ENCODE measurements at regions not wholly inside any gene's neighbourhood (a gene's known extent, or its start where the extent isn't known, plus 50 kb on each side); places are given as distances from the start of the nearest gene placed in this dataset.

DNA sequence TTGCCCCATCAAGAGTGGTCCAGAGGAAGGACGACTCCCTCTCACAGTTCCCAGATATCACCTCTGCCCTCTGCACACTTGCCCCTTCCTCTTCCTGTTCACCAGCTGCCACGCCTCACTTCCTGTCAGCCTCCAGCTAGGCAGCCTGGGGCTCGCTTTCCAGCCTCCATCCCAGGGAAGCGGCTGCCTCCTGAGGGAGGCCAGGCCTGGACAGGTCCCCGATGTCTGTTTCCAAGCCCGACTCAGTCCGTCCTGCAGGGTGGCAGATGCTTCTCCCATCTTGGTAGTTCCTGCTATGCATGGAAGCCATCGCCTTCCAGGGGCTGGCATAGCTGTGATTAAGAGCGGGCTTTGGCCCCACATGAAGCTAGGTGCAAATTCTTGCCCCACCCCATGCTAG, 233.5 kb upstream of the PMEPA1 start:
- no peak overlapping the region for H3K27ac ChIP-seq (ENCODE audit: low read depth, low read length, poor library complexity, severe bottlenecking)
- TF ChIP-seq, protein P1, sequence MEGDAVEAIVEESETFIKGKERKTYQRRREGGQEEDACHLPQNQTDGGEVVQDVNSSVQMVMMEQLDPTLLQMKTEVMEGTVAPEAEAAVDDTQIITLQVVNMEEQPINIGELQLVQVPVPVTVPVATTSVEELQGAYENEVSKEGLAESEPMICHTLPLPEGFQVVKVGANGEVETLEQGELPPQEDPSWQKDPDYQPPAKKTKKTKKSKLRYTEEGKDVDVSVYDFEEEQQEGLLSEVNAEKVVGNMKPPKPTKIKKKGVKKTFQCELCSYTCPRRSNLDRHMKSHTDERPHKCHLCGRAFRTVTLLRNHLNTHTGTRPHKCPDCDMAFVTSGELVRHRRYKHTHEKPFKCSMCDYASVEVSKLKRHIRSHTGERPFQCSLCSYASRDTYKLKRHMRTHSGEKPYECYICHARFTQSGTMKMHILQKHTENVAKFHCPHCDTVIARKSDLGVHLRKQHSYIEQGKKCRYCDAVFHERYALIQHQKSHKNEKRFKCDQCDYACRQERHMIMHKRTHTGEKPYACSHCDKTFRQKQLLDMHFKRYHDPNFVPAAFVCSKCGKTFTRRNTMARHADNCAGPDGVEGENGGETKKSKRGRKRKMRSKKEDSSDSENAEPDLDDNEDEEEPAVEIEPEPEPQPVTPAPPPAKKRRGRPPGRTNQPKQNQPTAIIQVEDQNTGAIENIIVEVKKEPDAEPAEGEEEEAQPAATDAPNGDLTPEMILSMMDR (IDR thresholded peaks at IDR 0.05; ENCODE audit: low read length) = no peak
- TF ChIP-seq EZH2 (IDR thresholded peaks at IDR 0.05; ENCODE audit: borderline replicate concordance, low read length) = no peak
- H3K9me3 ChIP-seq (ENCODE audit: low read length) = no peaks in the 10 kb centered on the region
- H3K9ac ChIP-seq (ENCODE audit: low read length) = no peak overlapping the region
- H3K79me2 ChIP-seq (ENCODE audit: insufficient read depth, low read length) = no peaks in the 10 kb centered on the region
- H2AFZ ChIP-seq (ENCODE audit: low read length) = no peak overlapping the region
- no peak overlapping the region for H3K4me3 ChIP-seq (ENCODE audit: low read depth, low read length, poor library complexity, severe bottlenecking)
- no peaks in the 10 kb centered on the region for H4K20me1 ChIP-seq (ENCODE audit: insufficient read depth, low read length)
- H3K4me1 ChIP-seq (ENCODE audit: insufficient read depth, low read length, severe bottlenecking) = no peaks in the 10 kb centered on the region
- no peaks in the 10 kb centered on the region for H3K36me3 ChIP-seq (ENCODE audit: insufficient read depth, low read length)
- no peak overlapping the region for H3K4me2 ChIP-seq (ENCODE audit: low read length)
- H3K9me2 ChIP-seq (ENCODE audit: low read depth, low read length) = no peaks in the 10 kb centered on the region
- 0 out of 2 replicates have a peak, but pooled peaks cover 2% of the 10 kb centered on the region for H3K27me3 ChIP-seq (ENCODE audit: insufficient read depth, low read length)
- H3F3A ChIP-seq (ENCODE audit: insufficient read depth, low read length) = no peaks in the 10 kb centered on the region

DNA sequence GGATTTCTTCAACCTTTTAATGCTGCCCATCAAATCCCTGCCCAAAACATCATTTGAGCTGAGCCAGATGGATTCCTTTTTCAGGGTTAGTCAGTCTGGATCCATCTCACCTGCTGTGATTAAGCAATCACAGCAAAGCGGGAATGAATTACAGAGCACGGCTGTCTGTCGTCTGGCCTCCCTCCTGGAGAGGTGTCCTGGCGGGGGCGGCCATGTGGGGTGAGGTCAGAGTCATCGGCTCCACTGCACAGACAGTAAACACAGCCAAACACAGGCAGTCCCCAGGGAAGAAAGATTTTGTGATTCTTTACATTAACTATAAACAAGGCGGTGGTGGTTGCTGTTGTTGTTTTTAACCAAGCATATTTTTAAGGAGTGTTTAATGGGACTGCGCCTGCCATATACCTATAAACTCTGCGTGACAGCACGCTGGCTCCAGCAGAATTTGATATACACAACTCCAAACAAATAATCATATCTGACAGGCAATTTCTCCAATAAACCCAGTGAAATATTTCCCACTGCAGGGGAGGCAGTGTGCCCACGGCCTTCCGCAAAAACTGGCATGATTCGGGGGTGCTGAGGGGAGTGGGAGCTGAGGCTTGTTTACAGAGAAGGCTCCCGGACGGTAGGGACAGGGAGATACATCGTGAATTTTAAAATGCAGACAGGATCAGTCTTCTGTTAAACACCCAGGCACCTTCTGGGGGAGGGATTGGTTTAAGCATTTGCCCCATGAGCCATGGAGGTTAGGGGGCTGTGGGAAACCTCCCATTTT, 232.0 kb upstream of the PMEPA1 start:
- Histone ChIP-seq H3K36me3 (ENCODE audit: insufficient read depth, low read length) (no peaks in the 10 kb centered on the region), H3K9me3 (ENCODE audit: low read length) (no peaks in the 10 kb centered on the region), H3K4me1 (ENCODE audit: insufficient read depth, low read length, severe bottlenecking) (no peaks in the 10 kb centered on the region), H3K27me3 (ENCODE audit: insufficient read depth, low read length) (0 out of 2 replicates have a peak, but pooled peaks cover 2% of the 10 kb centered on the region), H3F3A (ENCODE audit: insufficient read depth, low read length) (no peaks in the 10 kb centered on the region), H3K27ac (ENCODE audit: low read depth, low read length, poor library complexity, severe bottlenecking) (no peak overlapping the region), H3K79me2 (ENCODE audit: insufficient read depth, low read length) (no peaks in the 10 kb centered on the region), H3K4me2 (ENCODE audit: low read length) (no peak overlapping the region), H3K9ac (ENCODE audit: low read length) (no peak overlapping the region), H3K4me3 (ENCODE audit: low read depth, low read length, poor library complexity, severe bottlenecking) (no peak overlapping the region), H3K9me2 (ENCODE audit: low read depth, low read length) (no peaks in the 10 kb centered on the region), H4K20me1 (ENCODE audit: insufficient read depth, low read length) (no peaks in the 10 kb centered on the region), H2AFZ (ENCODE audit: low read length) (no peak overlapping the region)
- TF ChIP-seq, protein P1 (IDR thresholded peaks at IDR 0.05; ENCODE audit: low read length) = no peak
- TF ChIP-seq EZH2 (IDR thresholded peaks at IDR 0.05; ENCODE audit: borderline replicate concordance, low read length) = no peak

DNA sequence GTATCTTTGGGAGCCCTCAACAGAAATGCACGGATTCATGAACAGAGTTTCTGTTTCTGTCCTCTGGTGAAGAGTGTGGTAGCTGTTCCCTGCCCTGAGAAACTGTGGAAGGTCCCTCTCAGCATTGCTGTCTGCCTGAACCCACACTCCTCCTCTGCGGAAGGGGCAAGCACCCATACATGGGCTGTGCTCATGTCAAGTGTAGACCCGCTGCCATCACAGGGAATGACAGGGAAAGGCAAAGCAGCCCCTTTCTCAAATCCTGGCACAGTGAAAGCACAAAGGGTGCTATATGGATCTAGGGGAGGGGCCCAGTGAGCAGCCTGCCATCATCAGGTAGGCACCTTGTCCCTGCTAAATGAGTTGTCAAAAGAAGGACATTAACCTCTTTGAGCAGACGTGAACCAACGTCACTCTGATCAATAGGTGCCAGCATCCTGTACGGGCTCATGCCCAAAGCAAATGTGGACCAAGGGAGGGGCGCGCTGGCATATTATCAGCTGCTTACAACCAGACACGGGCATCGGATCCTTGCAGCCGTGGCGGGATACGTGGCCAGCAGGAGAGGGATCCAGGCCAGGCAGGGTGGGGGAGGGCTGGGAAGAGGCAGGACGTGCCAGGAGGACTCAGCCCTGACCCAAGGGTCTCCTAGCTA, 231.2 kb upstream of the PMEPA1 start:
- Histone ChIP-seq H3K9me3 (ENCODE audit: low read length) (no peaks in the 10 kb centered on the region), H3K27ac (ENCODE audit: low read depth, low read length, poor library complexity, severe bottlenecking) (no peak overlapping the region), H3K27me3 (ENCODE audit: insufficient read depth, low read length) (0 out of 2 replicates have a peak, but pooled peaks cover 2% of the 10 kb centered on the region), H3K36me3 (ENCODE audit: insufficient read depth, low read length) (no peaks in the 10 kb centered on the region), H3K4me2 (ENCODE audit: low read length) (no peak overlapping the region), H2AFZ (ENCODE audit: low read length) (no peak overlapping the region), H3K4me3 (ENCODE audit: low read depth, low read length, poor library complexity, severe bottlenecking) (no peak overlapping the region), H4K20me1 (ENCODE audit: insufficient read depth, low read length) (no peaks in the 10 kb centered on the region), H3F3A (ENCODE audit: insufficient read depth, low read length) (no peaks in the 10 kb centered on the region), H3K4me1 (ENCODE audit: insufficient read depth, low read length, severe bottlenecking) (no peaks in the 10 kb centered on the region), H3K9me2 (ENCODE audit: low read depth, low read length) (no peaks in the 10 kb centered on the region), H3K79me2 (ENCODE audit: insufficient read depth, low read length) (no peaks in the 10 kb centered on the region), H3K9ac (ENCODE audit: low read length) (no peak overlapping the region)
- TF ChIP-seq EZH2 (IDR thresholded peaks at IDR 0.05; ENCODE audit: borderline replicate concordance, low read length) = no peak
- TF ChIP-seq, protein P1 (IDR thresholded peaks at IDR 0.05; ENCODE audit: low read length) = no peak

Measured in OCI-LY1 (cell line).